HG02610 (cell line): ENCODE measurements at regions not wholly inside any gene's neighbourhood (a gene's known extent, or its start where the extent isn't known, plus 50 kb on each side); places are given as distances from the start of the nearest gene placed in this dataset.
"Not testable (repeated sequence)": the region's sequence is repeated elsewhere in the genome, so short reads cannot be mapped to it uniquely, and the experiment has no call there.

Experiments used
- ATAC-seq: cut with Tn5 transposase; IDR thresholded peaks from one replicate; pipeline ENCODE4 v1.9.1; 2021; ENCODE audit warnings: mild to moderate bottlenecking, moderate library complexity; ENCODE audit not compliant: unreplicated experiment

DNA sequence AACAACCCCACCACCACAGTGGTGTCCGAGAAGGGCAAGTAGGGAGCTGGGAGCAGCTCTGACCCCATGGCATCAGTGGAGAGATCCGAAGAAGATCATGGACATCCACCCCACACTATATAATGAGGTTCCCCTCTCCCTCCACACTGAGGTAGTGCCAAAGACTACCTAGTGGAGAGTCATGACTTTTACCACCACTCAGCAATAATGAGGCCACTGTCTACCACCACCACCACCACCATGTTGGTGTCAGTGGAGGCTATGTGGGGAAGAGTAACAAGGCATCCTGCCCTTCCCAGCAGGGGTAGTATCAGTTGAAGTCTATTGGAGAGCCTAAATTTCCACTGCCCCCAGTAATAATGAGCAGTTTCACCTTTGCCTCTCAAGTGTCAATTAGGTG lies 321.7 kb upstream of the ZC3H15 start:
- no peak for ATAC-seq

- ATAC-seq, result no peak
These were observed 315.4 kb upstream of the ZC3H15 start for GRCh38 chr2:186170693-186171092.

GRCh38 chr2:186181625-186182024 lies 304.4 kb upstream of the ZC3H15 start:
- ATAC-seq, result no peak

- ATAC-seq, result not testable (repeated sequence)
These were observed 303.7 kb upstream of the ZC3H15 start for GRCh38 chr2:186182366-186182765.

DNA sequence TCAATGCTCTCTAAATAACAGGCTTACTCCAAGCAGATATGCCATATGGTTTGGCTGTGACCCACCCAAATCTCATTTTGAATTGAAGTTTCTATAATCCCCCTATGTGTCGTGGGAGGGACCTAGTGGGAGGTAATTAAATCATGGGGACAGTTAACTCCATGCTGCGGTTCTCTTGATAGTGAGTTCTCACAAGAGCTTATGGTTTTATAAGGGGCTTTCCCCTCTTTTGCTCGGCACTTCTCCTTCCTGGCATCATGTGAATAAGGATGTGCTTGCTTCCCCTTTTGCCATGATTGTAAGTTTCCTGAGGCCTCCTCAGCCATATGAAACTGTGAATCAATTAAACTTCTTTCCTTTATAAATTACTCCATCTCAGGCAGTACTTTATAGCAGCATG lies 302.7 kb upstream of the ZC3H15 start:
- ATAC-seq, result no peak

- no peak for ATAC-seq
These were observed 298.2 kb upstream of the ZC3H15 start for GRCh38 chr2:186187854-186188253.

DNA sequence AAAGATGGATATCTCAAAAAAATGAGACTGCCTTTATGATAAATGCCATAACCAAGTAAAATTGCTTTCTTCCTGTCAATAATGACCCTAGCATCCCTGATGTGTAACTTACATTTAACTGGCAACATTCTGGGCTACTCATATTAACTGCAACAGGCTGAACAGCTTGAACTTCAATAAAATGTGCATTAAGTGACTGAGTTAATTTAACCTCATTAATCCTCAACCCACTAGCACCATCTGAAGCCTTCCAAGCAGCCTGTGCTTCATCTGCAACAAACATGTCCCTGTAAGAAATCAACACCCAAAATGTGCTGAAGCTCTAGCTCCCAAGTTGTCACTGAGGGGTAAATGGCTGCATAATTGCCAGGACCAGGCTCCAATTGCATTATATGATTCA lies 296.2 kb upstream of the ZC3H15 start:
- ATAC-seq, result no peak

- no peak for ATAC-seq
These were observed 290.4 kb upstream of the ZC3H15 start for GRCh38 chr2:186195696-186196095.

GRCh38 chr2:186197955-186198354 lies 288.1 kb upstream of the ZC3H15 start:
- no peak for ATAC-seq

DNA sequence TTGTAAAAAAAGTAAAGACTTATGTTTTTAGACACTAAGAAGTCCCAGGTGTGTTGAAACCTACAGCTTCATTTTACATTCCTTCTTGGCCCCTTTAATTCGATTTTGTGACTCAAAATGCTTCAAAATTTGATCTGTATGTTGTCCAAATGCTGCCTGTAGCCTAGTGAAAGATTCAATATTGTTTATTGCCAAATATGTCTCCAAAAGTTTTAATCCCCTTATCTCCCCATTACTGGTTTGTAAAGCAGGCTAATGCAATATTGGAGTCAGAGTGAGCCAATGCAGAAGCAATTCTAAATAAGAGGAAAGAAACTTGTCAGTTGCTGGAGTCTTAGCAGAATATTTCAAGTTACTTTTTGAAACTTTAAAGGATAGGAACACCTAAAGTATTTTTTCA lies 287.0 kb upstream of the ZC3H15 start:
- ATAC-seq, result no peak

- no peak for ATAC-seq
These were observed 284.7 kb upstream of the ZC3H15 start for GRCh38 chr2:186201371-186201770.

DNA sequence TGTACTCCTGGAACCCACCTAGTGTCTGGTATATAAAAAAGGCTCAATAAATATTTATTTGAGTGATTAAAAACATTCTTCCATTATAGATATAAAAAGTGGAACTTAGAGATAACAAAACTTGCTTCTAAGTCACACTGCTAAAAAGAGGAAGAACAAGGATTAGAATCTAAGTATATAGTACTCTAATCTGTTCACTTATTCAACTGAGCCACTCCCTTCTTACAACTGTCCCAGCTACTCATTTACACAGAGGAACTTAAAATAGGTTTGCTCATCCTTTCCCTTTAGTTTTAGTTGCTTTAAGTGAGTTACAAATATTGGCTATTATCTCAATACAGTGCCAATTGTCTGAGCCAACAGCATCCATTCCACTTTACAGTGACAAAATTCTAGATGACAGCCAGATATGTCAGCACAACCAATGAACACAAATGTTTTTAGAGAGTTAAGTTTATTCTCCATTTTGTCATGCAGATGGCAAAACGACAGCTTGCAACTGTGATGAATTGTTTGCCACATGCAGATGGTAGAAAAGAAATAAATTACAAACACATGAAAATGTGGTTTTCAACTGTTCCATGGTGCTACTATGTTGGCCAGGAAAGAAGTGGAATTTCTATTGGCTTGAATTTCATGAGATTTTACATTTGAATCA lies 280.7 kb upstream of the ZC3H15 start:
- ATAC-seq, result no peak

DNA sequence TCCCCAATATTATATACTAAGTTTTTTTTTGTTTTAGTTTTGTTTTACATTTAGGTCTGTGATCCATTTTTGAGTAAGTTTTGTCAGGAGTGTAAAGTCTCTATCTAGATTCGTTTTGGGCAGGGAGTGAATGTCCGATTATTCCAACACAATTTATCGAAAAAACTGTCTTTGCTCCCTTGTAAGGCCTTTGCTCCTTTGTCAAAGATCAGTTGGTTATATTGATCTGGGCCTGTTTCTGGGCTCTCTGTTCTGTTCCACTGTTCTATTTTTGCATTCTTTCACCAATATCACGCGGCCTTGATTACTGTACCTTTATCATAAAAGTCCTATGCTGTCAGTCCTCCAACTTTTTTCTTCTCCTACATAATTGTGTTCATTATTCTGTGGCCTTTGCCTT lies 276.5 kb upstream of the ZC3H15 start:
- ATAC-seq, result no peak

- ATAC-seq, result no peak
These were observed 265.7 kb upstream of the ZC3H15 start for GRCh38 chr2:186220409-186220808.

DNA sequence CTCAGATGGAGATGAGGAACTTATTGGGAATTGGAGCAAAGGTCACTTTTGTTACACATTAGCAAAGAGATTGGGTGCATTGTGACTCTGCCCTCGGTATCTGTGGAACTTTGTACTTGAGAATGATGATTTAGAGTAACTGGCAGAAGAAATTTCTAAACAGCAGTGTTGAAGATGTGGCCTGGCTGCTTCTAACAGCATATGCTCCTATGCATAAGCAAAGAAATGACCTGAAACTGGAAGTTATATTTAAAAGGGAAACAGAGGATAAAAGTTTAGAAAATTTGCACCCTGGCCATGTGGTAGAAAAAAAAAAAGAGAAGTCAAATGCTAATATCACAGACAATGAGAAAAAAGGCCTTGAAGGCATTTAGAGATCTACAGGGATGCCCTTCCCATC lies 256.8 kb upstream of the ZC3H15 start:
- ATAC-seq, result no peak

GRCh38 chr2:186241874-186242273 lies 244.2 kb upstream of the ZC3H15 start:
- ATAC-seq, result no peak

DNA sequence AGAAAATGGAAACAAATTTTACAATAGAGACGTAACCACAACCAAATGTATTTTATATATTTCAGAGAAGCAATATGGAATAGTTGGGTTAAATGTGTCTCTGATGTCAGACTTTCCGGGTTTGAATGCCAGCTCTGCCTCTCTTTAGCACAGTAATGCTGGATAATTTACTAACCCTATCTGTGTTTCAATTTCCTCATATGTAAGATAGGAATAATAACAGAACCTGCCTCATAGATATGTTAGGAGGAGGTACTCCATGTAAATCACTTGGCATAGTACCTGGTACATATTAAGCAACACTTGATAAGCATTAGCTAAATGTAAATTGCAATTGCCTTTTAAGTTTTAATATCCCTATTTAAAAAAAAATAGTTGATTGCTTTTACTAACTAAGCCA lies 231.3 kb upstream of the ZC3H15 start:
- ATAC-seq, result no peak

GRCh38 chr2:186255823-186256222 lies 230.2 kb upstream of the ZC3H15 start:
- no peak for ATAC-seq

DNA sequence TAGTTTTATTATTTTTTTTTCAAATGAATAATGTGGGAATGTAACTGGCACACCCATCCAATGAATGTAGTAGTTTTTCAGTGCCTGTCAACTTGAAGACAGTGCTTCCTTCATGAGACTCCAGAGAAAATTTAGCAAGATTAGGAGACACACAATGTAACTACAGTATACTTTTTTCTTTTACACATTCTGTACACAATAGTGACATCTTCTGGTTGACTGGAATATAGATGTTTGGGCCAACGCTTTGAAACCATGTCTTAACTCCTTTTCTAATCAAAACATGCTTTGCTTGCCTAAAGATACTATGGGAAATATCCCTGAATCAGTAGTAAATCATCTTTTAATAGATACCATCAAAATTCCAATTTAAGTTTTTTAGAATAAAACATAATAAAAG lies 229.5 kb upstream of the ZC3H15 start:
- no peak for ATAC-seq

DNA sequence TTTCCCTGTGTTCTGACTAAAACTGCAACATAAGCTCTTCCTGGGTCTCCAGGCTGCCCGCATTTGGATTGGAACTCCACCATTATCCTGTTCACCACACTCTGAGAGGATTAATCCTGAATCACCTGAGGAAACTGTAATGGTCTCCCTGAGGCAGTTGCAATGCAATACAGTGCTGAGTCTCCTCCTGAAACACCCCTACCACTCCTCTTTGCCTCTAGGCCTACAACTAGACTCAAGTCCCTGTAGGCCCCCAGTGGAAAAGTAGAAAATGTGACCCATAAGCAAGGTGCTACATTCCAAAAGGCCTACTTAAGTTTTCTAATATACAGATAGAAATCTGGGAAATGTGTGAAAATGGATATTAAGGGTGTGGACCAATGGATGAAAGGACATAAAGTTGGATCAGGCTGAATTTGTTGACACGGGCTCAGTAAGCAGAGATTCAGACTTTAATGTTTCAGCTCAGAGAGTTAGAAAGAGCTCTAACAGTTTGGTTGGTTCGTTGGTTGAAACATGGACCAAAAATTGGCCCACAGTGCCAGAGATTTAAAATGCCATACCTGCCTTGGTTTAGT lies 222.3 kb upstream of the ZC3H15 start:
- ATAC-seq, result no peak

DNA sequence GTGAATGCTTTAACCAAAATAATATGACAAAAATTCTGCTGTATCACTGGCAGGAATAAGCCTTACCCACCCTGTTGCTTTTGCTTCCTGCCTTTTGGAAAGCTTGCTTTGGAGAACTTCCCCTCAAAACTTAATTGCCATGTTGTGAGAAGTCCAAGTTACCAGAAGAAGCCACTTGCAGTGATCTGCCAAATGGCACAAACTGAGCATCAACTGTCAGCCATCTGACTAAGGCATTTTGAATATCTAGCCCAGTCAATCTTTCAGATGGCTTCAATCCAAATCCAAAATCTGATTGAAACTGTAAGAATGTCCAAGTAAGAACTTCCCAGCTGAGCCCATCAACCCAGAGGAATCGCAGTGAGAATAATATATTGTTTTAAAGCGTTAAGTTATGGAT lies 216.5 kb upstream of the ZC3H15 start:
- ATAC-seq, result no peak

GRCh38 chr2:186273953-186274352 lies 212.1 kb upstream of the ZC3H15 start:
- ATAC-seq, result no peak

DNA sequence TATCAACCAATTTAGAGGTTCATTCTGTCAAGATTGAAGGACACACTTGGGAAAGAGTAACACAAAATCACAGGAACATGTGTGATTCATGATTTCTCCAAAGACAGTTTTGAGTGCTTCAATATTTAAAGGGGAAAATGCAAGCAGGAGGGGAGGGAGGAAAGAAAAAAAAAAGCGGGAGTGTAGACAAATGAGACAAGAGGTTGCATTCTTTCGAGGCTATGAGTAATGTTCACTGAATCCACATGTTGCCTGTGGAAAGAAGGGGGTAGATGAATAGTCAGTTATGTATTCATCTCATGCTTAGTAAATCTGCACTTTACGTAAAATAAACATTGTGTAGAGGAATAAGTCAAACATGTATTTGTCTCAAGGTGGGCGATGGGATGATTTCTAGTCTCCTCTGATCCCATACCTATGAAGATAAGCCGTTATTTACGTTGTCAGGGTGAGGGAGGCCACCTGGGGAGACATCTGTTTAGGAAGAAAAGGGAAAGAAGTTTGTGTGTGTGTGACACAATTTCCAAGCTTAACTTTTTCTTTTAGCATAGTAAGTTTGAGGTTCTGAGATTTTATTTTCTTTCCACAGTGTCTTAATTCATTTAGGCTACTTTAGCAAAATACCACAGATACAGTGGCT lies 211.0 kb upstream of the ZC3H15 start:
- ATAC-seq, result no peak
